Mammary epithelial cell (primary cell): ENCODE measurements at regions not wholly inside any gene's neighbourhood (a gene's known extent, or its start where the extent isn't known, plus 50 kb on each side); places are given as distances from the start of the nearest gene placed in this dataset.

Source experiments
- CTCF ChIP-seq, 2 donors: IDR thresholded peaks in 1 of 2; conservative IDR thresholded peaks in 1 of 2; 2 replicates each; pipeline ENCODE4 v1.5.1; 2011 to 2012; ENCODE audit warnings: inconsistent platforms in 2 of 2, low read length in 2 of 2, mild to moderate bottlenecking in 2 of 2, control low read depth in 1 of 2, low read depth in 1 of 2; ENCODE audit not compliant: insufficient read depth in 1 of 2; ENCODE audit errors: extremely low read depth in 1 of 2
- EZH2 ChIP-seq: IDR thresholded peaks from 2 replicates; pipeline ENCODE4 v1.6.1; 2012; ENCODE audit warnings: low read length, inconsistent platforms, borderline replicate concordance

- TF ChIP-seq EZH2 (no peak), CTCF (conservative IDR thresholded peaks at IDR 0.05 in 1 of 2, IDR thresholded peaks at IDR 0.05 in 1 of 2; ENCODE audit: extremely low read depth in 1 of 2, insufficient read depth in 1 of 2, low read depth in 1 of 2, low read length in 2 of 2) (no peak)
Observed at GRCh38 chr17:13409455-13409854, 192.3 kb downstream of the HS3ST3A1 start.
